Memory B cell (primary cell): ENCODE measurements at regions not wholly inside any gene's neighbourhood (a gene's known extent, or its start where the extent isn't known, plus 50 kb on each side); places are given as distances from the start of the nearest gene placed in this dataset.

Source experiments
- ATAC-seq: fragments of 150-1000 bp; cut with Tn5 transposase; 2 replicates; pipeline ENCODE4 v1.10.0; 2021; ENCODE audit warnings: low read depth, mild to moderate bottlenecking, moderate library complexity
- DNase-seq, 2 donors: peaks; one replicate each; pipeline ENCODE4 v3.0.0; 2022; ENCODE audit warnings: low spot score in 2 of 2
- H3K27ac Mint-ChIP-seq: one replicate; pipeline ENCODE4 v1.8.0; 2022; ENCODE audit warnings: mild to moderate bottlenecking, moderate library complexity, mixed read lengths
- H3K27me3 Mint-ChIP-seq: one replicate; pipeline ENCODE4 v1.8.0; 2022; ENCODE audit warnings: mixed read lengths
- H3K36me3 Mint-ChIP-seq: one replicate; pipeline ENCODE4 v1.8.0; 2022; ENCODE audit warnings: mild to moderate bottlenecking, mixed read lengths
- H3K4me1 Mint-ChIP-seq: one replicate; pipeline ENCODE4 v1.8.0; 2022; ENCODE audit warnings: mixed read lengths
- H3K4me3 Mint-ChIP-seq: one replicate; pipeline ENCODE4 v1.8.0; 2022; ENCODE audit warnings: mild to moderate bottlenecking, moderate library complexity, mixed read lengths
- H3K9me3 Mint-ChIP-seq: one replicate; pipeline ENCODE4 v1.8.0; 2022; ENCODE audit warnings: mixed read lengths

- Mint-ChIP-seq H3K27ac (no peak overlapping the region), H3K36me3 (no peaks in the 10 kb centered on the region), H3K4me3 (no peak overlapping the region), H3K27me3 (no peaks in the 10 kb centered on the region), H3K4me1 (no peaks in the 10 kb centered on the region), H3K9me3 (peaks cover 2% of the 10 kb centered on the region)
- DNase-seq: no peak
- no peak for ATAC-seq
These were observed 334.6 kb upstream of the LRATD1 start for GRCh38 chr2:14297906-14298305.

GRCh38 chr2:14301331-14301730 lies 331.2 kb upstream of the LRATD1 start:
- no peaks in the 10 kb centered on the region for H3K36me3 Mint-ChIP-seq
- no peaks in the 10 kb centered on the region for H3K27me3 Mint-ChIP-seq

GRCh38 chr2:14303366-14304115 lies 329.0 kb upstream of the LRATD1 start:
- H3K27ac Mint-ChIP-seq: no peak overlapping the region
- no peaks in the 10 kb centered on the region for H3K27me3 Mint-ChIP-seq
- no peak for ATAC-seq
- H3K9me3 Mint-ChIP-seq: peaks cover 4% of the 10 kb centered on the region
- H3K4me3 Mint-ChIP-seq: no peak overlapping the region
- no peak for DNase-seq
- no peaks in the 10 kb centered on the region for H3K36me3 Mint-ChIP-seq
- H3K4me1 Mint-ChIP-seq: no peaks in the 10 kb centered on the region

More at GRCh38 chr2:14301331-14301730, 331.2 kb upstream of the LRATD1 start:
- peaks cover 2% of the 10 kb centered on the region for H3K9me3 Mint-ChIP-seq
- no peaks in the 10 kb centered on the region for H3K4me1 Mint-ChIP-seq
- no peak for DNase-seq
- H3K4me3 Mint-ChIP-seq: no peak overlapping the region
- H3K27ac Mint-ChIP-seq: no peak overlapping the region
- no peak for ATAC-seq

GRCh38 chr2:14304326-14304725 lies 328.2 kb upstream of the LRATD1 start:
- DNase-seq (no peak), ATAC-seq (no peak)
- Mint-ChIP-seq H3K4me1 (no peaks in the 10 kb centered on the region), H3K9me3 (peaks cover 4% of the 10 kb centered on the region), H3K36me3 (no peaks in the 10 kb centered on the region), H3K4me3 (no peak overlapping the region), H3K27me3 (no peaks in the 10 kb centered on the region), H3K27ac (no peak overlapping the region)

GRCh38 chr2:14306268-14306861 lies 326.2 kb upstream of the LRATD1 start:
- ATAC-seq (no peak), DNase-seq (no peak)
- Mint-ChIP-seq H3K4me3 (no peak overlapping the region), H3K36me3 (no peaks in the 10 kb centered on the region), H3K4me1 (no peaks in the 10 kb centered on the region), H3K27me3 (no peaks in the 10 kb centered on the region), H3K9me3 (peaks cover 3% of the 10 kb centered on the region), H3K27ac (no peak overlapping the region)

- DNase-seq (no peak), ATAC-seq (no peak)
- no peaks in the 10 kb centered on the region for H3K36me3 Mint-ChIP-seq
- H3K27ac Mint-ChIP-seq: no peak overlapping the region
- H3K4me3 Mint-ChIP-seq: no peak overlapping the region
- no peaks in the 10 kb centered on the region for H3K27me3 Mint-ChIP-seq
- H3K9me3 Mint-ChIP-seq: peaks cover 3% of the 10 kb centered on the region
- H3K4me1 Mint-ChIP-seq: no peaks in the 10 kb centered on the region
These were observed 319.2 kb upstream of the LRATD1 start for GRCh38 chr2:14313341-14313740.

GRCh38 chr2:14316594-14316993 lies 315.9 kb upstream of the LRATD1 start:
- DNase-seq (no peak), ATAC-seq (no peak)
- no peak overlapping the region for H3K4me3 Mint-ChIP-seq
- no peaks in the 10 kb centered on the region for H3K27me3 Mint-ChIP-seq
- H3K9me3 Mint-ChIP-seq: peaks cover 1% of the 10 kb centered on the region
- no peak overlapping the region for H3K27ac Mint-ChIP-seq
- no peaks in the 10 kb centered on the region for H3K4me1 Mint-ChIP-seq
- H3K36me3 Mint-ChIP-seq: no peaks in the 10 kb centered on the region

- Mint-ChIP-seq H3K27ac (no peak overlapping the region), H3K4me3 (no peak overlapping the region), H3K4me1 (no peaks in the 10 kb centered on the region), H3K9me3 (no peaks in the 10 kb centered on the region), H3K36me3 (no peaks in the 10 kb centered on the region), H3K27me3 (peaks cover 2% of the 10 kb centered on the region)
- no peak for ATAC-seq
- no peak for DNase-seq
These were observed 311.2 kb upstream of the LRATD1 start for GRCh38 chr2:14321357-14321756.

GRCh38 chr2:14322306-14322705 lies 310.2 kb upstream of the LRATD1 start:
- no peak overlapping the region for H3K27ac Mint-ChIP-seq
- DNase-seq (no peak), ATAC-seq (no peak)
- H3K4me3 Mint-ChIP-seq: no peak overlapping the region
- H3K27me3 Mint-ChIP-seq: peaks cover 2% of the 10 kb centered on the region
- H3K9me3 Mint-ChIP-seq: no peaks in the 10 kb centered on the region
- H3K4me1 Mint-ChIP-seq: no peaks in the 10 kb centered on the region
- no peaks in the 10 kb centered on the region for H3K36me3 Mint-ChIP-seq

- Mint-ChIP-seq H3K4me1 (no peaks in the 10 kb centered on the region), H3K9me3 (no peaks in the 10 kb centered on the region), H3K27me3 (peaks cover 2% of the 10 kb centered on the region), H3K36me3 (no peaks in the 10 kb centered on the region), H3K27ac (no peak overlapping the region), H3K4me3 (no peak overlapping the region)
- ATAC-seq (no peak), DNase-seq (no peak)
These were observed 308.2 kb upstream of the LRATD1 start for GRCh38 chr2:14324308-14324707.

- Mint-ChIP-seq H3K9me3 (peaks cover 2% of the 10 kb centered on the region), H3K4me1 (no peaks in the 10 kb centered on the region), H3K36me3 (no peaks in the 10 kb centered on the region), H3K27ac (no peak overlapping the region), H3K27me3 (no peaks in the 10 kb centered on the region), H3K4me3 (no peak overlapping the region)
- DNase-seq: no peak
- ATAC-seq: no peak
These were observed 301.6 kb upstream of the LRATD1 start for GRCh38 chr2:14330884-14331283.

- Mint-ChIP-seq H3K27me3 (no peaks in the 10 kb centered on the region), H3K9me3 (peaks cover 2% of the 10 kb centered on the region), H3K4me3 (no peak overlapping the region), H3K27ac (no peak overlapping the region), H3K36me3 (no peaks in the 10 kb centered on the region), H3K4me1 (no peaks in the 10 kb centered on the region)
- DNase-seq (no peak), ATAC-seq (no peak)
These were observed 295.6 kb upstream of the LRATD1 start for GRCh38 chr2:14336759-14337382.

- Mint-ChIP-seq H3K9me3 (no peaks in the 10 kb centered on the region), H3K4me3 (no peak overlapping the region), H3K4me1 (no peaks in the 10 kb centered on the region), H3K27ac (no peak overlapping the region), H3K27me3 (no peaks in the 10 kb centered on the region), H3K36me3 (no peaks in the 10 kb centered on the region)
- ATAC-seq (no peak), DNase-seq (no peak)
These were observed 291.8 kb upstream of the LRATD1 start for GRCh38 chr2:14340703-14341102.

GRCh38 chr2:14342313-14342712 lies 290.2 kb upstream of the LRATD1 start:
- Mint-ChIP-seq H3K4me3 (no peak overlapping the region), H3K9me3 (no peaks in the 10 kb centered on the region), H3K27me3 (no peaks in the 10 kb centered on the region), H3K27ac (no peak overlapping the region), H3K36me3 (no peaks in the 10 kb centered on the region), H3K4me1 (no peaks in the 10 kb centered on the region)
- ATAC-seq (no peak), DNase-seq (no peak)
